PC-3 (cell line): ENCODE measurements at regions not wholly inside any gene's neighbourhood (a gene's known extent, or its start where the extent isn't known, plus 50 kb on each side); places are given as distances from the start of the nearest gene placed in this dataset.

Experiments
- ATAC-seq: fragments of 200-7000 bp; cut with Tn5 transposase; 2 replicates; pipeline ENCODE4 v1.9.1; 2020; ENCODE audit warnings: mild to moderate bottlenecking, moderate library complexity
- BruUV-seq: library from RNA; stranded (reverse); fragments of 400-500 nt; replicated peaks from 2 replicates; lab custom pipeline; 2021; lab: Mats Ljungman, UMichigan
- CTCF ChIA-PET: fragments of 300-600 bp; sonication (Branson Sonifier 250); formaldehyde crosslinking; loops from one replicate; lab custom pipeline; 2022; ENCODE audit warnings: antibody characterized with exemption; lab: Charles Lee
- POLR2A ChIA-PET: fragments of 300-600 bp; sonication (Branson Sonifier 250); formaldehyde crosslinking; loops from one replicate; lab custom pipeline; 2022; ENCODE audit warnings: antibody characterized with exemption; ENCODE audit not compliant: unreplicated experiment; lab: Charles Lee
- DNase-seq: peaks from one replicate; pipeline ENCODE4 v3.0.0-alpha.2; 2015
- H2AFZ ChIP-seq: fragments of 300-600 bp; sonication (generic); 2 replicates; pipeline ENCODE4 v1.6.0; 2016; ENCODE audit warnings: antibody characterized with exemption, low read length
- H3F3A ChIP-seq: fragments of 300-600 bp; sonication (generic); one replicate; pipeline ENCODE4 v1.6.0; 2017; ENCODE audit warnings: antibody characterized with exemption, low read length, control low read depth, mild to moderate bottlenecking; ENCODE audit not compliant: unreplicated experiment
- H3K27ac ChIP-seq: fragments of 300-600 bp; sonication (generic); 2 replicates; pipeline ENCODE4 v1.5.1; 2016; ENCODE audit warnings: mild to moderate bottlenecking, low read length
- H3K27me3 ChIP-seq: fragments of 300-600 bp; sonication (generic); 2 replicates; pipeline ENCODE4 v1.6.1; 2016; ENCODE audit warnings: low read length, mixed read lengths
- H3K36me3 ChIP-seq: fragments of 300-600 bp; sonication (generic); 2 replicates; pipeline ENCODE4 v1.6.1; 2016; ENCODE audit warnings: low read depth, mixed run types, low read length, mixed read lengths
- H3K4me1 ChIP-seq: fragments of 300-600 bp; sonication (generic); 2 replicates; pipeline ENCODE4 v1.5.1; 2016; ENCODE audit warnings: low read length; ENCODE audit not compliant: insufficient read depth
- H3K4me2 ChIP-seq: fragments of 300-600 bp; sonication (generic); 2 replicates; pipeline ENCODE4 v1.6.0; 2016; ENCODE audit warnings: low read length
- H3K4me3 ChIP-seq: fragments of 300-600 bp; sonication (generic); 2 replicates; pipeline ENCODE4 v1.5.1; 2016; ENCODE audit warnings: mild to moderate bottlenecking, low read length, mixed read lengths
- H3K79me2 ChIP-seq: fragments of 300-600 bp; sonication (generic); 2 replicates; pipeline ENCODE4 v1.6.1; 2017; ENCODE audit warnings: low read length, mixed read lengths
- H3K9ac ChIP-seq: fragments of 300-600 bp; sonication (generic); 2 replicates; pipeline ENCODE4 v1.6.0; 2016; ENCODE audit warnings: mild to moderate bottlenecking, low read length
- H3K9me2 ChIP-seq: fragments of 300-600 bp; sonication (generic); replicated peaks from 2 replicates; pipeline ENCODE4 v1.6.1; 2016; ENCODE audit warnings: mixed run types, low read length, mixed read lengths
- H3K9me3 ChIP-seq: fragments of 300-600 bp; sonication (generic); 2 replicates; pipeline ENCODE4 v1.6.1; 2016; ENCODE audit warnings: low read length, mixed read lengths
- H4K20me1 ChIP-seq: fragments of 300-600 bp; sonication (generic); 2 replicates; pipeline ENCODE4 v1.6.1; 2016; ENCODE audit warnings: low read length, mixed read lengths
- EZH2 ChIP-seq: fragments of 300-600 bp; sonication (generic); IDR thresholded peaks from one replicate; pipeline ENCODE4 v1.6.1; 2017; ENCODE audit warnings: antibody characterized with exemption, mild to moderate bottlenecking, low read length; ENCODE audit not compliant: unreplicated experiment
- EZH2phosphoT487 ChIP-seq: fragments of 300-600 bp; sonication (generic); IDR thresholded peaks from 2 replicates; pipeline ENCODE4 v1.6.1; 2018; ENCODE audit warnings: mild to moderate bottlenecking, antibody characterized with exemption, low read length, borderline replicate concordance
- intact Hi-C: fragments of 100-400 bp; cut with micrococcal nuclease; formaldehyde crosslinking; loops from 2 replicates; pipeline ENCODE4 v1.9.0; 2023
- TF ChIP-seq, protein P1 (sequence below): fragments of 300-600 bp; sonication (generic); conservative IDR thresholded peaks from 2 replicates; pipeline ENCODE4 v1.5.1; 2017; ENCODE audit warnings: antibody characterized with exemption, low read depth, mild to moderate bottlenecking, low read length

DNA sequence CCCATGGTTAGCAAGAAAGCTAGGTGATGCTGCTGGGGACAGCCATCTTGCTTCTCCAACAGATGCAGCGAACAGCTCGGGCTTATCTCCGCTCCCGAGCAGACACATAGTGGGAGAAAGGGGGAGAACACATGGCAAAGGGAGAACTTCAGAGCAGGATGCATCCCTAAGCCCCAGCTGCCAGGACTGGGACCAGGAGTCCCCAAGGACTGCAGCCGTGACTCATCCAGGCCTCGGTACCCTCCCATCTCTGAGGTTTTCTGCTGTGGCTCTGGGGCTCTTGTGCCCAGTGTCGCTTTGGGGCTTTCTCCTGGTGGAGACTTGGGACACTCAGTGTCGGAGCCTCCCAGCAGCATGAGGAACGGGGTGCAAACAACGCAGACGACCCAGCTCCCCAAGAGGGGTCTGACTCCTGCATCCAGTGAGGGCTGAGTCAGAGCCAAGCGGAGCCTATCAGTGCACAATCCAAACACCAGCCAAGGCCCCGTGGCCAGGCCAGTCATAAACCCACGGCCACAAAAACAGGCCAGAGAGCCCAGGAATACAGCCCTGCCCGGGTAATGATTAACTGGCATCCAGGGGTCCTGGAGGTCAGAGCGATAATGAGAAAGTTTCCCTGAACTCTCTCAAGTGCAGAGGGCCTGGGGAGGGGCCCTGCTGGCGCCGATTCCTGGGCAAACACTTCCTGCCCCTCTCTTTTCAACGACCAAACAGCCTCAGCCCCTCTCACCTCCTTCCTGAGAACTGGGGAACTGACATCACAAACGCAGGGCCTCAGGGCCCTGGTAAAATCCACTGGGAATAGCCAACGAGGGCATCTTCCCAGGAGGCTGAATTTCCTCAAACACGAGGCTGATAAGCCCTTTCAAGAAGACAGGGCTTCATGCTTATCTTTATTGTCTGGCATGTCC is 202.9 kb downstream of the USP12 start:
- Histone ChIP-seq H3K27ac (no peak overlapping the region), H4K20me1 (no peaks in the 10 kb centered on the region), H3K4me2 (no peak overlapping the region), H3K36me3 (no peaks in the 10 kb centered on the region), H3K4me3 (no peak overlapping the region), H3F3A (peaks cover 4% of the 10 kb centered on the region), H2AFZ (0 out of 2 replicates have a peak overlapping the region, but pooled peaks have one; percentile 13), H3K27me3 (no peaks in the 10 kb centered on the region), H3K9me3 (no peaks in the 10 kb centered on the region), H3K4me1 (no peaks in the 10 kb centered on the region), H3K9me2 (no peaks in the 10 kb centered on the region), H3K9ac (no peak overlapping the region), H3K79me2 (no peaks in the 10 kb centered on the region)
- BruUV-seq, result no TSS peak
- POLR2A ChIA-PET, result no interaction called here
- intact Hi-C loops, result no loop called here
- CTCF ChIA-PET, result no interaction called here
- DNase-seq (no peak), ATAC-seq (no peak)
- TF ChIP-seq EZH2 (no peak), EZH2phosphoT487 (no peak)
- TF ChIP-seq, protein P1, sequence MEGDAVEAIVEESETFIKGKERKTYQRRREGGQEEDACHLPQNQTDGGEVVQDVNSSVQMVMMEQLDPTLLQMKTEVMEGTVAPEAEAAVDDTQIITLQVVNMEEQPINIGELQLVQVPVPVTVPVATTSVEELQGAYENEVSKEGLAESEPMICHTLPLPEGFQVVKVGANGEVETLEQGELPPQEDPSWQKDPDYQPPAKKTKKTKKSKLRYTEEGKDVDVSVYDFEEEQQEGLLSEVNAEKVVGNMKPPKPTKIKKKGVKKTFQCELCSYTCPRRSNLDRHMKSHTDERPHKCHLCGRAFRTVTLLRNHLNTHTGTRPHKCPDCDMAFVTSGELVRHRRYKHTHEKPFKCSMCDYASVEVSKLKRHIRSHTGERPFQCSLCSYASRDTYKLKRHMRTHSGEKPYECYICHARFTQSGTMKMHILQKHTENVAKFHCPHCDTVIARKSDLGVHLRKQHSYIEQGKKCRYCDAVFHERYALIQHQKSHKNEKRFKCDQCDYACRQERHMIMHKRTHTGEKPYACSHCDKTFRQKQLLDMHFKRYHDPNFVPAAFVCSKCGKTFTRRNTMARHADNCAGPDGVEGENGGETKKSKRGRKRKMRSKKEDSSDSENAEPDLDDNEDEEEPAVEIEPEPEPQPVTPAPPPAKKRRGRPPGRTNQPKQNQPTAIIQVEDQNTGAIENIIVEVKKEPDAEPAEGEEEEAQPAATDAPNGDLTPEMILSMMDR, result no peak

- Histone ChIP-seq H3K4me2 (no peak overlapping the region), H3K27me3 (no peaks in the 10 kb centered on the region), H4K20me1 (no peaks in the 10 kb centered on the region), H3K4me3 (no peak overlapping the region), H3K27ac (no peak overlapping the region), H3K9me2 (no peaks in the 10 kb centered on the region), H3K9me3 (no peaks in the 10 kb centered on the region), H2AFZ (no peak overlapping the region), H3F3A (peaks cover under 1% of the 10 kb centered on the region), H3K4me1 (no peaks in the 10 kb centered on the region), H3K36me3 (no peaks in the 10 kb centered on the region), H3K79me2 (no peaks in the 10 kb centered on the region), H3K9ac (no peak overlapping the region)
- ChIA-PET POLR2A (no interaction called here), CTCF (no interaction called here)
- TF ChIP-seq EZH2phosphoT487, result no peak
- no peak for TF ChIP-seq EZH2
- TF ChIP-seq, protein P1, result no peak
- intact Hi-C loops, result no loop called here
- no TSS peak for BruUV-seq
- ATAC-seq (no peak), DNase-seq (no peak)
Measured at GRCh38 chr13:26967119-26968038, 204.2 kb downstream of the USP12 start.
